IPS-15b (cell line): ENCODE measurements at regions not wholly inside any gene's neighbourhood (a gene's known extent, or its start where the extent isn't known, plus 50 kb on each side); places are given as distances from the start of the nearest gene placed in this dataset.

ENCODE experiments used
- H3K27me3 ChIP-seq: one replicate; pipeline ENCODE4 v1.6.1; 2013; ENCODE audit warnings: low read length; ENCODE audit not compliant: control insufficient read depth, insufficient read depth
- H3K36me3 ChIP-seq: one replicate; pipeline ENCODE4 v1.6.1; 2013; ENCODE audit warnings: low read length; ENCODE audit not compliant: control insufficient read depth, insufficient read depth
- H3K4me1 ChIP-seq: one replicate; pipeline ENCODE4 v1.6.1; 2013; ENCODE audit warnings: mild to moderate bottlenecking, low read length; ENCODE audit not compliant: control insufficient read depth, insufficient read depth
- H3K4me3 ChIP-seq: one replicate; pipeline ENCODE4 v1.5.1; 2013; ENCODE audit warnings: low read depth, low read length
- H3K9ac ChIP-seq: one replicate; pipeline ENCODE4 v1.6.1; 2013; ENCODE audit warnings: low read depth, mild to moderate bottlenecking, low read length
- H3K9me3 ChIP-seq: one replicate; pipeline ENCODE4 v1.6.1; 2013; ENCODE audit warnings: mild to moderate bottlenecking, low read length; ENCODE audit not compliant: control insufficient read depth, insufficient read depth

DNA sequence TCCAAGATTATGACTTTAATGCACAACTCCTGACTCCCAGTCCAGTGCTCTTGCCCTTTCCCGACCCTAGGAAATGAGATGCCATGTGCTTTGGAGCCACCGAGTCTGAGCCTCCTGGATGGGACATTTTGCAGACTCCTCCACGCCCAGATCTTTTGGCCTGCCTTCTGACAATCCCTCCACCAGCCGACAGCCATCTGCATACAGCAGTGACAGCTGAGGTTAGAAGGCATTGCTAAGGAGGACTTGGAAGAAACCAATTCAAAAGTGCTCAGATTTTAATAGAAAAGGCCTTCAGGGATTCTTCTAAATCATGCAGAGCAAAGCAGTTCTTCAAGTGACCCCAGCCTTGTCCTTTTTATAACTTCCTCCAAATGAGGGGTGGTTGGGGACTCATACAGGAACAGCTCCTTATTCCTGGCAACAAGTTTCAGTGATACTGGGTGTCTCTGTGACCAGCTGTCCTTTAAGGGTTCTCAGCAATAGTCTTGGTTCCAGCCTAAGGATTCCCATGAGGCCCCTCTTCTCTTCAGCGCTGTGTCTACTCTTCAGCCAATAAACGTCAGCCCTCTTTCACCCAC is 369.3 kb downstream of the PBX1 start:
- Histone ChIP-seq H3K9me3 (no peaks in the 10 kb centered on the region), H3K9ac (no peak overlapping the region), H3K4me3 (no peak overlapping the region), H3K4me1 (peaks cover 8% of the 10 kb centered on the region), H3K36me3 (no peaks in the 10 kb centered on the region), H3K27me3 (no peaks in the 10 kb centered on the region)

GRCh38 chr1:164926107-164926506 is 367.1 kb downstream of the PBX1 start:
- no peaks in the 10 kb centered on the region for H3K36me3 ChIP-seq
- no peaks in the 10 kb centered on the region for H3K27me3 ChIP-seq
- H3K9me3 ChIP-seq, result no peaks in the 10 kb centered on the region
- no peak overlapping the region for H3K9ac ChIP-seq
- H3K4me3 ChIP-seq, result no peak overlapping the region
- no peaks in the 10 kb centered on the region for H3K4me1 ChIP-seq

DNA sequence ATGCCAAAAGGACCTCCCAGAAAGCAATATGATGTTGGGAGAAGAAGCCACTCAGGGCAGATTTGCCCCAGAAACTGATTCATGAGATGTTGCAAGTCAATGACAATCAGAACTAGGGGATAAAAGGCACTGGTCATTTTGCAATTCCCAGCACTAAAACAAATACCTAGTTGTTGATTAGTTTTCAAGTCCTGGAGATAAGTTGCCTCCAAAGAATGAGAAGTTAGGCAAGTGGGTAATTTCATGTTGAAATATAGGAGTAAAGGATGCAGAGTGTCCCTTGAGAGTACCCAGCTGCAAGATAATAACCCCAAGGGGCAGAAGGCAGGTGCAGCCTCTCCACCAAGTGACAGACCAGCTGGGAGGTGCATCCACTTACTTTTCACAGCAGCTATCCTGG is 363.6 kb downstream of the PBX1 start:
- Histone ChIP-seq H3K4me1 (no peaks in the 10 kb centered on the region), H3K9me3 (no peaks in the 10 kb centered on the region), H3K27me3 (no peaks in the 10 kb centered on the region)

GRCh38 chr1:164921493-164921892 is 362.5 kb downstream of the PBX1 start:
- Histone ChIP-seq H3K27me3 (no peaks in the 10 kb centered on the region), H3K36me3 (no peaks in the 10 kb centered on the region), H3K4me3 (no peak overlapping the region), H3K9ac (no peak overlapping the region), H3K4me1 (no peaks in the 10 kb centered on the region), H3K9me3 (no peaks in the 10 kb centered on the region)

More for the DNA sequence above, 363.6 kb downstream of the PBX1 start:
- Histone ChIP-seq H3K9ac (no peak overlapping the region), H3K4me3 (no peak overlapping the region), H3K36me3 (no peaks in the 10 kb centered on the region)

GRCh38 chr1:164918140-164918539 is 359.2 kb downstream of the PBX1 start:
- Histone ChIP-seq H3K4me1 (no peaks in the 10 kb centered on the region), H3K36me3 (no peaks in the 10 kb centered on the region), H3K9ac (no peak overlapping the region), H3K27me3 (no peaks in the 10 kb centered on the region), H3K4me3 (no peak overlapping the region), H3K9me3 (no peaks in the 10 kb centered on the region)

GRCh38 chr1:164914208-164914607 is 355.2 kb downstream of the PBX1 start:
- no peaks in the 10 kb centered on the region for H3K27me3 ChIP-seq
- no peak overlapping the region for H3K9ac ChIP-seq
- no peak overlapping the region for H3K4me3 ChIP-seq
- H3K9me3 ChIP-seq, result no peaks in the 10 kb centered on the region
- H3K4me1 ChIP-seq, result no peaks in the 10 kb centered on the region
- H3K36me3 ChIP-seq, result no peaks in the 10 kb centered on the region

- H3K9ac ChIP-seq, result no peak overlapping the region
- H3K4me3 ChIP-seq, result no peak overlapping the region
- H3K4me1 ChIP-seq, result no peaks in the 10 kb centered on the region
- no peaks in the 10 kb centered on the region for H3K9me3 ChIP-seq
- no peaks in the 10 kb centered on the region for H3K36me3 ChIP-seq
- no peaks in the 10 kb centered on the region for H3K27me3 ChIP-seq
Measured at GRCh38 chr1:164912290-164912689, 353.3 kb downstream of the PBX1 start.

GRCh38 chr1:164910671-164911070 is 351.7 kb downstream of the PBX1 start:
- H3K4me1 ChIP-seq, result no peaks in the 10 kb centered on the region
- no peak overlapping the region for H3K9ac ChIP-seq
- no peaks in the 10 kb centered on the region for H3K36me3 ChIP-seq
- H3K4me3 ChIP-seq, result no peak overlapping the region
- no peaks in the 10 kb centered on the region for H3K9me3 ChIP-seq
- H3K27me3 ChIP-seq, result no peaks in the 10 kb centered on the region

GRCh38 chr1:164907666-164908065 is 348.7 kb downstream of the PBX1 start:
- no peaks in the 10 kb centered on the region for H3K9me3 ChIP-seq

DNA sequence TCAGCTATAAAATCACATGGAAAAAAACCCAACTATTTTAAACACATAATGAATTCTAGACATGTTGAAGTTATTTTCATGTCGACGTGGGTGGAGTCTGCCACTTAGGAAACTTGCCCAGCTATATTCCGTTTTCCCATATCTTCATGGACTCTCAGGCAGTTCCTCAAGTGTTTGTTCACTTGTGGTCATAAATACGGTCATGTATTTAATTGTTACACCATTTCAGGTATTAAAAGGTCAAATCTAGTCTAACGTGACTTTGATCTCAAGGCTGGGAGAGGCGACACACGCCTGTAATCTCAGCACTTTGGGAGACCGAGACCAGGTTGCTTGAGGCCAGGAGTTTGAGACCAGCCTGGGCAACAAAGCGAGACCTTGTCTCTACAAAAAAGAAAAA is 346.9 kb downstream of the PBX1 start:
- H3K4me3 ChIP-seq, result no peak overlapping the region
- peaks cover 3% of the 10 kb centered on the region for H3K27me3 ChIP-seq
- no peak overlapping the region for H3K9ac ChIP-seq
- no peaks in the 10 kb centered on the region for H3K36me3 ChIP-seq
- peaks cover 9% of the 10 kb centered on the region for H3K4me1 ChIP-seq
- no peaks in the 10 kb centered on the region for H3K9me3 ChIP-seq

More at GRCh38 chr1:164907666-164908065, 348.7 kb downstream of the PBX1 start:
- Histone ChIP-seq H3K9ac (no peak overlapping the region), H3K4me3 (no peak overlapping the region), H3K27me3 (peaks cover 3% of the 10 kb centered on the region), H3K36me3 (no peaks in the 10 kb centered on the region), H3K4me1 (peaks cover 5% of the 10 kb centered on the region)

DNA sequence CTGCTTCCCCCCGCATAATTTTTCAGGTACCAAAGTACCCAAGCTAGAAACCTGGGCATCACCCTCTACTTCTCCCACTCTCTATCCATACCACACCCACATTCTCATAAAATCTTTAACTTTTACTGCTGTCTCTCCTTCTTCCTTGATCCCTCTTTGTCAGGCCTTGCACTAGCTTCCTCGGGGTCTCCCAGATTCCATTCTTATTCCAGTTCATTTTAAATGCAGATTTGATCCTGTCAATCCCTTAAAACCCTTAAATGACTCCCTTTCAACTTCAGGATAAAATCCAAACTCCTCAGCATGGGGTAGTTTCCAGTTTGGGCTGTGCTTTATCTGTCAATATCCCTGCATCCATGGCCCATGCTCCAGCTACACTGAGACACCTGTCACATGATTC is 343.5 kb downstream of the PBX1 start:
- H3K9me3 ChIP-seq, result no peaks in the 10 kb centered on the region
- H3K27me3 ChIP-seq, result peaks cover 3% of the 10 kb centered on the region
- H3K36me3 ChIP-seq, result no peaks in the 10 kb centered on the region
- H3K4me1 ChIP-seq, result peaks cover 9% of the 10 kb centered on the region
- H3K4me3 ChIP-seq, result no peak overlapping the region
- no peak overlapping the region for H3K9ac ChIP-seq
